Hippocampal formation (tissue), 2 donors: ENCODE measurements at regions not wholly inside any gene's neighbourhood (a gene's known extent, or its start where the extent isn't known, plus 50 kb on each side); places are given as distances from the start of the nearest gene placed in this dataset.
"Not testable (repeated sequence)": the region's sequence is repeated elsewhere in the genome, so short reads cannot be mapped to it uniquely, and the experiment has no call there.

Source experiments
- DNase-seq, 2 donors: peaks; one replicate each; lab custom pipeline; 2025; lab: John Stamatoyannopoulos, UW

DNA sequence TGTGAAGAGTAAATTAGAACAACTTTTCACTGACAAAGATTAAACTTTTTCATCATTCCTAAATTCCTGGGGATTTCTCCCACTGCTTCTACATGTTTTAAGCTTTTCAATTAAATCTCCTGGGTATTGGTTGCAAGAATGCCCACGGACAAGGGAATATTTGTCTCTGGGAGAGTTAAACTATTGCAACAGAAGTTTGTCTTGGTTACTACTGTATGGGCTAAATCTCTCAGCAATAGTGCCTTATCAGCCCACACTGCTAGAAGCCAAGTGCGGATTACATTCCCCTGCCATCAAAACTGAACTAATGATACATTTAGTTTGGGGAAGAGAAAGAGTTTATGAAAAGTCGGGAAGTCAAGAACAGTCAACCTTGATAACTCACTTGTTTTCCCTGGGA is 528.2 kb upstream of the C9orf72 start:
- DNase-seq = no peak

DNA sequence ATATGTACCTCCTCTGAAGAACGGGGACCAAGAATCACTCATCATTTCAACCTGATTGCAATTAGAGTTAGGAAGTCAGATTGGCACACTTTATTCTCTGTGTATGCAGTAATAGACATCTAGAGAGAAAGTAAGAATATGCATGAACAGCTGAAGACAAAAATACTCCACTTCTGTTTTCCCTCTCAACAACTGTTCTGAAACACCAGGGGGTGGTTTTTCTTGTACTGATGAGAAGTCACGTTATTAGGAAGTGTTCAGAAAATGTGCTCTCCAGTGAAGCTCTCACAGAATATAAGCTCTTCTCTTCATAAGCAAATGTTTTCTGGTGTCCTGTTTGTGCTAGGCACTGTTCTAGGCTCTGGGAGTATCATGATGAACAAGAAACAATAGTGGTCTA is 531.7 kb upstream of the C9orf72 start:
- no peak for DNase-seq

DNA sequence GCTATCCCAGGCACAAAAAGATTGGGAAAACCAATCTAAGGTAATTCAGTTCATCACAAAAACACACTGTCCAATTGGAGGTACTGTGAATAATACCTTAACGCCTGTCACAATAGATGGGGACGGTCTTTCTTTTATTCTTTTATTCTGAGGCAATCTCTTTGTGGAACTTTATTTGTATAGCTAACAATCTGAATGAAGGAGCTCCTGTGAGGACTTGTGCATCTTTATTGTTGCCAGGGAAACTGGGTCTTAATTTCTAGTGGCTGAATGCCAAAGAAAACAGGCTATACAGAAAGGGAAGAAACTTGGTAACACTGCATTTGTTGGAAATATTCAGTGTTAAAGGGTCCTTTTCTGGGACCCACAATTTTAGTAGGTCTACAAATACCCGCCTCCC is 546.9 kb upstream of the C9orf72 start:
- no peak for DNase-seq

DNA sequence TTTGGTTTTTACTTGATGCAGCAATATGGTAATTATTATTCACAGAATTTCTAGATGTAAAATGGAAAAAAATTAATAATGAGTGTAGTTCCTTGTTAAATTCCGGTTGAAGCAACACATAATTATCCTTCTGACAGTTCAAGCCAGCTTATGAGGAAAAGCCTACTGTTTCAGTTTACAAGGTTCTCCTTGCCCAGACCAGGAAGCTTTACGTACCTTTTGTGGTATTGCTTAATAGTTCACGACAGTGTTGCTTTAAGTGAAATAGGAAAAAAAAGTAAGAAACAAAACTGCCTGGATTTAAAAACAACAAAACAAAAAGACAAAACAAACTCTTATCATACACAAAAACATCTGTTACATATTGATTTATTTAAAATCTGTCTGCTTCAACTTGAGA is 547.3 kb upstream of the C9orf72 start:
- DNase-seq = no peak

DNA sequence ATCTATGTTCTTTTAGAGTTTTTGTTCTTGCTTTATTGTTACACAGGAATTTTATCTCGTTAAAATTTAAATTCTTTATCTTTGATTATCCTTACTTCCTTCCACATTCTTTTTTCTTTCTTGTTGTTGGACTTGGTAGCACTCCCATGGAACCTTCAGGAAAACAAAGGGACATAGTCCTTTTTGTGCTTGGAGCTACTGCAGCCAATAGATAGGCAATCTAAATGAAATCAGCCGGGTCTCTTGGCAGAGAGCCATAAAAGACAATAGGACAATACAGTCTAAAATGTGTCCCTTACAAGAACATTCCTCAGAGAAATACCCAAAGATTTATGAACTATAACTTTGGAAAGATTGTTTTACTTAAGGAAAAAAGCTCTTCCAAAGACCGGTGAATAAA is 548.1 kb upstream of the C9orf72 start:
- DNase-seq = no peak

DNA sequence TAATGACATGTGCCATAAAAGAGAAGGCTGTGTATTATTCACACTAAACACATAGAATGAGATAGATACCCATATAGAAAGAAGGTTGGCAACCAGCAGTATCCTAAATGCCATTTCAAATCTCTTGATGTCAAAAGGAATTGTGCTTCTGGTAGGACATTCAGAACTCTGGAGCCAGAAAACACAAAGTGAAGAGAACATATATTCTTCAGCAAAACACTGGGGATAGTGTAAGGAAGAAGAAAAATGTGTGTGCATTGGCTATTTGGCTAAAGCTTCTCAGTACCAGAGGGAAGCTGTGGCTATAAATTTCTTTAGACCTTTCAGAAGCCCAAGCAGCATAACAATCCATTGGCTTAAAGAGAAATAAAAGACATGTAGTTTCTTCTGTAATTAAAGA is 551.6 kb upstream of the C9orf72 start:
- DNase-seq = no peak

DNA sequence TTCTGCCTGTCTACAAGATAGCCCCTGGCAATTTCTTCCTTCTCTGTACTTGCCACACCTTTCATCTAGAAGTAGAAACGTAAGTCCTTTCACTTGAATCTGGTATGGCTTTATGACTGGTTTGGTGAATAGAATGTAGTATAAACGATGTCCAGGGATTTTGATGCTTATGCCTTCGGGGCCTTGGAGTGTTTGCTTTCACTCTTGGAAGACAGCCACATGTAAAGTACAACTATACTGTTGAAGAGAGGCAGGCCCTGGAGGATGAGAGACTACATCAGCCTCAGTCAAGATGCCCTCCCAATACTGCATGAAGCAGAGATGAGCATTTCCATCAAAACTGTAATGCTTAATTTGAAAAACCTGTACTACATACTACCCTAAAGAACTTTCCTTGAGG is 553.8 kb upstream of the C9orf72 start:
- DNase-seq = no peak

DNA sequence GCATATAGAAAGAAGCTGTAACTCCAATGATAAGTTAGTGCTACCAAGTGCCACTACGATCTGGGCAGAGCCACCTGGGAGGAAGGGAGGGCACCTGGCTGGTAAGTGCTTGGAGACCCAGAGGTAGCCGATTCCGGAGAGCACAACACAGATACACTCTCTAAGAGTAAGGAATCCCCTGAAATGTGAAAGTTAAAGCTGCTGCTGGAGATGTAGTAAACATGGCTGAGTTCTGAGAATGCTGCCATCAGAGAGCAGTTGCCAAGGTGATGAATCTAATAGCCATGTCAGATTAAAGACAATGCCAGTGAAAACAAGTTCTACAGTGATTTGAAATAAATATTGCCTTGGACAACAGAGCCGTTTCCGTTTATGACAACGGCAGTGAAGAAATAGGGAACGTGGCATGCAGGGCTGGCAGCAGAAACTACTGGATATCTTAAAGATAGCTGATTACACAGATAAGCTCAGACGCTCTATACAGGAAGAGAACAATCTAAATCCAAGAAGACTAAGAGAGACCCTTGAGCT is 561.2 kb upstream of the C9orf72 start:
- no peak for DNase-seq

DNA sequence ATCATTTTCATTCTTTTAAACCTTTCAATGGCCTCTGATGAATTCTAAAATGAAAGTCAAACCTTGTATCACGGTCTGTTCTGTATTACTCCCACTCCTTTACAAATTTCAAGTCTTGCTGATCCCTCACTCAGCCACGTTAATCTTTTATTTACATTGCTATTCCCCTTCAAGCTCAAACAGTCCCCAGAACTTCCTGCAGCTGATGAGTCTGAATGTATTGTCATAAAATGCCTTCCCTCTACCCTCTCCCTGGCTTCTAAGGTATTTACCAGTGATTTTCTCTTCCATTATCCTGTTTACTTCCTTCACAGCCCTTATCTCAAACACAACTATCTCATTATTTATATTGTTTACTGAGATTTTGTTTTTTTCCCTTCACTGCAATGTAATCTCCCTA is 562.3 kb upstream of the C9orf72 start:
- DNase-seq = no peak

DNA sequence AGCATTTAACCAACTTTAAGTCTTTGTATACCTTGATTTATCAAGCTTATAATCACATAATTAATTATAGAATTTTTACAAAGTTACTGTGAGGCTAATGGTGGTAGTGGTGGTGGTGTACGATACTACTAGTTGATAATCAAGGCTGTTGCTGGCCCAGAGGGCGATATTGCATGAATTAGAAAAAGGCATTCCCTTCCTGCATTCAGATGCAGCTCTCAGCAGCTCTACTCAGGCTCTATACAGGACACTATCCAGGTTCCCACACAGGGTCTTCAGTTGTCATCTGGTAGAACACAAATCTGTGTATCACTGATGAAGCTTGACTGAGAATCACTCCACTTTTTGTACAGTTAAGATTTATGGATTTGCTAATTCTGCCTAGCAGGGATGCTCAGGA is 562.8 kb upstream of the C9orf72 start:
- DNase-seq = no peak

DNA sequence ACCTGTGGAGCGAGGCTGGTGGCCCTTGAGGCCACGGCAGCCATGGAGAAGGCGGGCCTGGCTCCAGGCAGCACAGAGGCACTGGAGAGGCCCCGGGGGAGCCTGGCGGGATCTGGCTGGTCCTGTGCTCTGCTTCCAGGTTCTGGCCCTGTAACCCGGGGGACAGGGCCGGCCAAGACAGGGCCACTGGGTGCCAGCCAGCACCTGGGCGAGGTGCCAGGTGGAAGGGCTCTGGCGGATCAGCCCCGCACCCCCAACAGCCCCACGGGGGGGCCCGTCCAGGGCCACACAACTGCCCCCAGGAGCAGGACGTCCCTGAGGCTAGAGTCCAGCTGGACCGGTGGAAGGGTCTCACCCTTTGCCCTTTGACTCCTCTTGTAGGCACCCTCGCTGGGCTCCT is 574.1 kb upstream of the C9orf72 start:
- not testable (repeated sequence) for DNase-seq

DNA sequence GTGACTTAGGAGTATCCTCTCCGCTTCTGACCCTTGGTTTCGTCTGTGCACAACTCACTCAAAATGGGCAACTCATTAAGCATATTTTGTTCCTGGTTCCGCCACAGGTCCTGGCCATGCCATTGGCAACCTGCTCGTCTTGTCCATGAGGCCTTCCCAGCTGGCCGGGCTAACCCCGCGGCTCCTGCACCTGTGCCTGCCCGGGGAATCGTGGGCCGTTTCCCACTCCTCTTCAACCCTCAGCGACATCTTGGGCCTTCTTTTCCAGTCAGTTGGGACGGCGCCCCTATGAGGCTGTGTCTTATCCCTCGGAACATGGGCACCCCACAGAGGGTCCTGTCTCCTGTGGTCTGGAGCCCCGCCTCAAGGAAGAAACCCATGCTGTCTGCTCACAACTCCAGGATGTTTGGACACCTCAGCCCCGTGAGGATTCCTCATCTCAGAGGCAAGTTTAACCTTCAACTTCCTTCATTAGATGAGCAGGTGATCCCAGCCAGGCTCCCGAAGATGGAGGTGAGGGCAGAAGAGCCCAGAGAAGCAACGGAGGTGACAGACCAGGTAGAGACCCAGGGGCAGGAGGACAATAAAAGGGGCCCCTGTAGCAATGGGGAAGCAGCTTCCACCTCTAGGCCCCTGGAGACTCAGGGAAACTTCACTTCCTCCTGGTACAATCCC is 574.8 kb upstream of the C9orf72 start:
- not testable (repeated sequence) for DNase-seq

DNA sequence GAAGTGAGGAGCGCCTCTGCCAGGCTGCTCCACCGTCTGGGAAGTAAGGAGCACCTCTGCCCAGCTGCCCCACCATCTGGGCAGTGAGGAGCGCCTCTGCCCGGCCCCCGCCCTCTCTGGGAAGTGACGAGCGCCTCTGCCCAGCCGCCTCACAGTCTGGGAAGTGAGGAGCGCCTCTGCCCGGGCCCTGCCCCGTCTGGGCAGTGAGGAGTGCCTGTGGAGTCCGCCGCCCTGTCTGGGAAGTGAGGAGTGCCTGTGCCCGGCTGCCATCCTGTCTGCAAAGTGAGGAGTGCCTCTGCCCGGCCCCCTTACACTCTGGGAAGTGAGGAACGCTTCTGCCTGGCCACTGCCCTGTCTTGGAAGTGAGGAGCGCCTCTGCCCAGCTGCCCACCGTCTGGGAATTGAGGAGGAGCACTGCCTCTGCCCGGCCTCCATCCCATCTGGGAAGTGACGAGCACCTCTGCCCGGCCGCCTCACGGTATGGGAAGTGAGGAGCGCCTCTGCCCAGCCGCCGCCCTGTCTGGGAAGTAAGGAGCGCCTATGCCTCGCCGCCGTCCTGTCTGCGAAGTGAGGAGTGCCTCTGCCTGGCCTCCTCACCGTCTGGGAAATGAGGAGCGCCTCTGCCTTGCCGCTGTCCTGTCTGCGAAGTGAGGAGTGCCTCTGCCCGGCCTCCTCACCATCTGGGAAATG is 576.2 kb upstream of the C9orf72 start:
- not testable (repeated sequence) for DNase-seq

DNA sequence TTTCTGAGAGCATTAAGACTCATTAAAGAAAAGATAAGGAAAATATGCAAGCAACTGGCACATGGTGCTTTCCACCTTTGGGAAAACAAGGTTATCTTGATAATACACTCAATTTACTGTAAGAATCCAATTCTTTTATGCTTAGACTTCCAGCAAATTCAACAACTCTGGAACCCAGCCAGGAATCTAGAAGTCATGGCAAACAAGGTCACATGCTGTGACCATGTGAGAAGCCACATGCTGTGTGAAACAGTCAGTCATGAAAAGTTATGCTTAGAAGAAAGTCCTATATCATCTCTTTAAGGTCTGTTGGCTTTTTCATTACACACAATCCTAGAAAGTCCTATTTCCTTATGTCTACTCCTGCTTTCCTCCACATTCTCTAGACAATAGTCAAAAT is 581.8 kb upstream of the C9orf72 start:
- DNase-seq = no peak

DNA sequence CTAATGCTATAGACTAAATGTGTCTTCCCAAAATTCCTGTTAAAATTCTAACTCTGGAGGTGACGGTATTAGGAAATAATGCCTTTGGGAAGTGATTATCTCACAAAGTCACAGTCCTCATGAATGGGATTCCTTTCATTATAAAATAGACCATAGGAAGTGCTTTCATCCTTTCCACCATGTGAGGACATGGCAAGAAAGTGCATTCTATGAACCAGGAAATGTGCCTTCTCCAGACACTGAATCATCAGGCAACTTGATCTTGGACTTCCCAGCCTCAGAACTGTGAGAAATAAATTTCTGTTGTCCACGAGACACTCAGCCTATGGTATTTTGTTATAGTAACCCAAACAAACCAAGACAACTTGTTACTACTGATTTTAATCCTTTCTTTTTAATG is 582.4 kb upstream of the C9orf72 start:
- no peak for DNase-seq

DNA sequence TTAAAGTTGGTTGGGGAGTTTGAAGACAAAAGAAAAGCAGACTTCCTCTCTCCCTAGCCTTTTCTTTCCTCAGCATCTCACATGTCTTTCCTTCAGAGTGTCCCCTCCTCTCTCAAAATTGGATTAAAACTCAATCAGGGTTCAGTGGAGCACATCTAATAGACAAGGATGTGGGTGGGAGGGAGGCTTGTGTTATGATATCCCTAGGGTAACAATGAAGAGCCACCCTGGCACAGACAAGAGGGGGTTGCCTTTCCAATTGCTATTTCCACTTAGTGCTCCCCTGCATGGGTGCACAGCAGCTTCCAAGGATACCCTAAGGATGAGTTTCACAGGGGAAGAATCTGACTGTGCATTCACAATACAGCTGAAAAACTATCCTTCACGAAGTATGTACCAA is 585.2 kb upstream of the C9orf72 start:
- no peak for DNase-seq

DNA sequence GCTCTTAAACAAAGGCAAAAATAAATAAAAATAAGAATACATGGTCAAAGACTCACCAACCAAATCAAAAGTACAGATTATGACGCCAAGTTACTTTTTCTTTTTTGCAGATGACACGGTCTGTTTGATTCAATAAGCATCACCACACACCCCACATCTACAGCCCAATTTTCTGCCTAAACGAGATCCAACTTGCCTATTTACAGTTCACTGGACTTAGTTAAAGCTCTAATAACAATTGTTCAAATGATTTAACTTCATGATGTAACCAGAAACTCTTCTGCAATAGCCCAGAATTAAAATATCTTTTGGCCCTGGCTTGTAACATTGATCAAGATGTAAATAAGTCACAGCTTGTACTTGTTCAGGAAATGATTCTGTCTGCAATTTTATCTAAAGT is 590.3 kb upstream of the C9orf72 start:
- DNase-seq = no peak

DNA sequence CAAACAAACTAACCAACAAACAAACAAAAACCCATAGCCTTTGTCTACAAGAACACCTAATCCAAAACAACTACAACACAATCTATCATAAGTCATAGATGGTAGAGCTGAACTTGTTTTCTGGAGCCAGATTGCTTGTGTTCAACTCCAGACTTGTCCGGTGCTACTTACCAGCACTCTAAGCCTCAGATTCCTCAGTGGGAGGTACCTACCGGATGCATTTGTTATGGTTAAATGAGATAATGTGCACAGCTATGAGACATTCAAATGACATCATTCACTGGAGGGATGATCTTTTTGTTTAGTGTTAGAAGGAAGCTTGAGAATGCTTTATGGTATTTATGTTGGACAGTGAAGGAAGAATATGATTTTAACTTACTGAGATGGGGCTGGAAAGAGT is 592.9 kb upstream of the C9orf72 start:
- DNase-seq = no peak

DNA sequence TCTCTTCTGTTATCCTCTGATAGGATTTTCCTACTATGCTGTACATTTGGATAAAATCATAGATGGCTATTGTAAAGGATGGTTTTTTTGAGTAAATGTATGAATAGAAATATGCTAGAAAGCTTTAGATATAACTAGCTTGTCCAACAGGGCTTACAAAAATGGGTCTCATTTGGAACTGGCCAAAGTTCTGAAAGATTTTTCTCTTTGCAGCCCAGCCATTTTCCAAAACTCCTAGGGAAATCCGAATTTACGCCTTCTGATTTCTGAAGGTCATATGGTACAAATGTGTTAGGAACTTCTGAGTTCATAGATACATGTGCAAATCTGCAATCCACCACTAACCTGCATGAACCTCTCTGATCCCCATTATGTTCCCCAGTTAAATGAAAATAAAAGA is 603.9 kb upstream of the C9orf72 start:
- no peak for DNase-seq

DNA sequence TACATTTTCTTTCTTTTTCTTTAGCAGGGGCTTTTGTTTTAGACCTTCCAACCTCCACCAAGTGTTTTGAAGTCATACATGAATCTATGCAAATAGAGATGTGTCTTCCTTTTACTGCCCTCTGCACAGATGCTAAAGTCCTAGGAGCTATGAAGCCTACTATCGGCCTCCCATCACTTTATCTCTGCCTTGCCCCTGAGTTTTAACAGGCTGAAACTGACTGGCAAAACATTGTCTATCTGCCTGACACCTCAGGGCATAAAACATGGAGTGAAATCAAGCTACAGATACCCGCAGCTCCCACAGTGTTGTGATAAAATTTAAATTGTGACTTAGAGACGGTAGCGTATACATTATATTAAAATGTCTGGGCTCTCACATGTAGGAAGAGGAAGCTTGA is 604.6 kb upstream of the C9orf72 start:
- DNase-seq = no peak

DNA sequence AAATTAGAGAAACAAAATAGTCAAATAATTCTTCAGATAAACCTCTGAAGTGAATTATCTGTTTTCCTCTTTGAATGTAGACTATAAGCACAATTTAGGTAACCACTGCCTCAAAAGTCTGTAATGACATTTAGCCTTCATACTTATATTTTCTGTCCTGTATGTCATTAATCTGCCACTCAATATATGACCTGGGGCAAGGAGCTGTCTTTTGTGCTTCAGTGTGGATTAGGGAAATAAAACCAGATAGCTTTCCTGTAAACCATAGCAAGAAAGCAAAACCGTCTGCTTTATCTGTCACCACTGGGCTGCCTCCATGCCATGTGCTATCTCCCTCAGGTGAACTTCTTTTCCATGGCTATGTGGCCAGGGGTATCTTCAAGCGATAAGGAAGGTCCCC is 606.6 kb upstream of the C9orf72 start:
- DNase-seq = no peak

DNA sequence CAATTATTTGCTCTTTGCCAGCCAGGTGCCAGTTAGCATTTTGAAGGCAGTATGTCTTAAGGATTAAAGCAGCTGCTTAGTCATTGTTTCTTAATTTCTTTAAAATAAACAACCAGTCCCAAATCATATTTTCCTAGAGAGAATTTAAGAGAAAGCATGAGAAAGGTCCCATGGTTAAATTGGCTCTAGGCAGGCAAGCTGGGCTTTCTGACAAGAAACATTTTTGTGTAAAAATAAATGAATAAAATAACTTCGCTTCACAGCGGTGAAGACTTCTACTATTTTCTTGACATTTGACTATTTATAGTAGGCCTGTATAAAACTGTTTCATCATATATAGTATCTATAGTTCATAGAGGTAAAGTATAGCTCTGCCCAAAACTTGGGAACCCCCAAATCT is 617.7 kb upstream of the C9orf72 start:
- DNase-seq = no peak

DNA sequence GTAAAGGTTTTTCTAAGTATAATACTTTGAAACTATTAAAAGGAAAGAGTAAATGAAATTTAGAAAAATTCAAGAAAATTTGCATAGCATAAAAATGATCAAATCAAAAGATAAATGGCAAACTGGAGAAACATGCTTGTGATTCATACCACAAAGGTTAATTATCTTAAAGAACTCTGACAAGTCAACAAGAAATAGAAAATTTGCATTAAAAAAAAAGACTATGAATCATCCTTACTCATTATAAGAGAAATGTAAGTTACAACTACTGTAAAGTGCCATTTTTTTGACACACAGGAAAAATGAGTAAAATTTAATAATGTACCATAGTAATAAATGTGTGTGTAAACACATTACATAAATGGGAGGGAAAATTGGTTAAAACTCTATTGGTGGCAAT is 624.4 kb upstream of the C9orf72 start:
- DNase-seq = no peak

DNA sequence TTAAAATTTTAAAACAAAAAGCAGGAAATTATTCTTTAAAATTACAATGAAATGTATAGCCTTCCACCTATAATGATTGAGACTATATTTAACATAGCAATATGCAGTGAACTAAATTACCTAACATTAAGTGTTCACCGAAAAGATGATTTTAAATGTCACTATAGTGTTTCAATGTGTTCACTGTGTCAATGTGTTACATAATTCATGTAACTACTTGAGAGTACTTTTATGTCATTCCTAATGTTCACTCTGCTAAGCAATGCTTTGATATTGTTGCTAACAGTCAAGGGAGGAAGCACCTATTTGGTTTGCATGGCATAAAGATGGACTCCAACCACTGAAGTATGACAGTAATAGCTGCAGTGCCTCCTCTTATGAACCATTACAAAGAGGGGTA is 629.8 kb upstream of the C9orf72 start:
- DNase-seq = no peak
